ENCODE measurements at regions not wholly inside any gene's neighbourhood (a gene's known extent, or its start where the extent isn't known, plus 50 kb on each side); places are given as distances from the start of the nearest gene placed in this dataset.

GRCh38 chr18:66655407-66655806 lies 51.5 kb upstream of the CDH19 start:
- TF ChIP-seq YY1 (IDR thresholded peaks at IDR 0.05; ENCODE audit: low read depth, low read length) (no peak), POLR2AphosphoS5 (IDR thresholded peaks at IDR 0.05; ENCODE audit: low read depth, low read length) (no peak)

Measured in H1 (cell line).